HFFc6 (cell line): ENCODE measurements at regions not wholly inside any gene's neighbourhood (a gene's known extent, or its start where the extent isn't known, plus 50 kb on each side); places are given as distances from the start of the nearest gene placed in this dataset.

Experiments used
- DNase-seq: peaks from one replicate; pipeline ENCODE4 v3.0.0-alpha.2; 2018
- H3K27ac Mint-ChIP-seq: 2 replicates; pipeline ENCODE4 v1.8.0; 2020; ENCODE audit warnings: mild to moderate bottlenecking, mixed read lengths
- H3K27me3 Mint-ChIP-seq: 2 replicates; pipeline ENCODE4 v1.8.0; 2021; ENCODE audit warnings: mild to moderate bottlenecking, moderate library complexity, mixed read lengths; ENCODE audit not compliant: insufficient read depth
- H3K36me3 Mint-ChIP-seq: 2 replicates; pipeline ENCODE4 v1.8.0; 2021; ENCODE audit warnings: low read depth, mixed read lengths
- H3K4me1 Mint-ChIP-seq: 2 replicates; pipeline ENCODE4 v1.8.0; 2020; ENCODE audit warnings: low read depth, mixed read lengths
- H3K4me3 Mint-ChIP-seq: 2 replicates; pipeline ENCODE4 v1.8.0; 2020; ENCODE audit warnings: mild to moderate bottlenecking, moderate library complexity, mixed read lengths
- H3K9me3 Mint-ChIP-seq: 2 replicates; pipeline ENCODE4 v1.8.0; 2020; ENCODE audit warnings: mild to moderate bottlenecking, mixed read lengths
- CTCF ChIP-seq: fragments of 200-600 bp; sonication (generic); IDR thresholded peaks from 2 replicates; pipeline ENCODE4 v1.5.0; 2021; ENCODE audit warnings: antibody characterized with exemption, mild to moderate bottlenecking

GRCh38 chr1:190046231-190046630 is 431.4 kb downstream of the BRINP3 start:
- Mint-ChIP-seq H3K36me3 (peaks cover 5% of the 10 kb centered on the region; the same call in 1 of the 2 replicates), H3K4me1 (no peaks in the 10 kb centered on the region), H3K9me3 (peaks cover 52% of the 10 kb centered on the region), H3K27me3 (peaks cover 1% of the 10 kb centered on the region; the same call in 1 of the 2 replicates), H3K4me3 (no peak overlapping the region), H3K27ac (no peak overlapping the region)
- TF ChIP-seq CTCF, result no peak
- DNase-seq, result no peak
